ENCODE measurements at regions not wholly inside any gene's neighbourhood (a gene's known extent, or its start where the extent isn't known, plus 50 kb on each side); places are given as distances from the start of the nearest gene placed in this dataset.

GRCh38 chr3:109900783-109901182 lies 563.4 kb upstream of the DPPA4 start:
- Histone ChIP-seq H3K4me3 (ENCODE audit: low read length in 2 of 2) (no peak overlapping the region), H3K4me1 (ENCODE audit: control insufficient read depth, insufficient read depth, low read length) (no peaks in the 10 kb centered on the region), H3K9me3 (ENCODE audit: control insufficient read depth in 2 of 2, low read length in 2 of 2) (no peaks in the 10 kb centered on the region), H3K27ac (ENCODE audit: low read length) (no peak overlapping the region), H3K36me3 (ENCODE audit: control insufficient read depth in 2 of 2, insufficient read depth in 2 of 2, low read length in 2 of 2) (no peaks in the 10 kb centered on the region), H3K9ac (ENCODE audit: low read length in 2 of 2) (no peak overlapping the region), H3K27me3 (ENCODE audit: control insufficient read depth in 1 of 2, insufficient read depth in 2 of 2, low read length in 2 of 2) (no peaks in the 10 kb centered on the region)

GRCh38 chr3:109902549-109902948 lies 565.2 kb upstream of the DPPA4 start:
- Histone ChIP-seq H3K9ac (ENCODE audit: low read length in 2 of 2) (no peak overlapping the region), H3K27me3 (ENCODE audit: control insufficient read depth in 1 of 2, insufficient read depth in 2 of 2, low read length in 2 of 2) (no peaks in the 10 kb centered on the region), H3K27ac (ENCODE audit: low read length) (no peak overlapping the region), H3K4me3 (ENCODE audit: low read length in 2 of 2) (no peak overlapping the region), H3K36me3 (ENCODE audit: control insufficient read depth in 2 of 2, insufficient read depth in 2 of 2, low read length in 2 of 2) (no peaks in the 10 kb centered on the region), H3K9me3 (ENCODE audit: control insufficient read depth in 2 of 2, low read length in 2 of 2) (no peaks in the 10 kb centered on the region), H3K4me1 (ENCODE audit: control insufficient read depth, insufficient read depth, low read length) (no peaks in the 10 kb centered on the region)

GRCh38 chr3:109903100-109903499 lies 565.8 kb upstream of the DPPA4 start:
- Histone ChIP-seq H3K27ac (ENCODE audit: low read length) (no peak overlapping the region), H3K36me3 (ENCODE audit: control insufficient read depth in 2 of 2, insufficient read depth in 2 of 2, low read length in 2 of 2) (no peaks in the 10 kb centered on the region), H3K9ac (ENCODE audit: low read length in 2 of 2) (no peak overlapping the region), H3K4me1 (ENCODE audit: control insufficient read depth, insufficient read depth, low read length) (no peaks in the 10 kb centered on the region), H3K4me3 (ENCODE audit: low read length in 2 of 2) (no peak overlapping the region), H3K27me3 (ENCODE audit: control insufficient read depth in 1 of 2, insufficient read depth in 2 of 2, low read length in 2 of 2) (no peaks in the 10 kb centered on the region), H3K9me3 (ENCODE audit: control insufficient read depth in 2 of 2, low read length in 2 of 2) (no peaks in the 10 kb centered on the region)

GRCh38 chr3:109910772-109911171 lies 573.4 kb upstream of the DPPA4 start:
- no peaks in the 10 kb centered on the region for H3K36me3 ChIP-seq (ENCODE audit: control insufficient read depth in 2 of 2, insufficient read depth in 2 of 2, low read length in 2 of 2)
- no peaks in the 10 kb centered on the region for H3K9me3 ChIP-seq (ENCODE audit: control insufficient read depth in 2 of 2, low read length in 2 of 2)
- H3K4me1 ChIP-seq (ENCODE audit: control insufficient read depth, insufficient read depth, low read length) = no peaks in the 10 kb centered on the region
- no peaks in the 10 kb centered on the region for H3K27me3 ChIP-seq (ENCODE audit: control insufficient read depth in 1 of 2, insufficient read depth in 2 of 2, low read length in 2 of 2)
- no peak overlapping the region for H3K9ac ChIP-seq (ENCODE audit: low read length in 2 of 2)
- no peak overlapping the region for H3K27ac ChIP-seq (ENCODE audit: low read length)
- H3K4me3 ChIP-seq (ENCODE audit: low read length in 2 of 2) = no peak overlapping the region

- Histone ChIP-seq H3K9ac (ENCODE audit: low read length in 2 of 2) (no peak overlapping the region), H3K27ac (ENCODE audit: low read length) (no peak overlapping the region), H3K4me3 (ENCODE audit: low read length in 2 of 2) (no peak overlapping the region), H3K36me3 (ENCODE audit: control insufficient read depth in 2 of 2, insufficient read depth in 2 of 2, low read length in 2 of 2) (no peaks in the 10 kb centered on the region), H3K27me3 (ENCODE audit: control insufficient read depth in 1 of 2, insufficient read depth in 2 of 2, low read length in 2 of 2) (no peaks in the 10 kb centered on the region), H3K4me1 (ENCODE audit: control insufficient read depth, insufficient read depth, low read length) (no peaks in the 10 kb centered on the region), H3K9me3 (ENCODE audit: control insufficient read depth in 2 of 2, low read length in 2 of 2) (no peaks in the 10 kb centered on the region)
Observed at GRCh38 chr3:109918740-109919139, 581.4 kb upstream of the DPPA4 start.

- no peak overlapping the region for H3K4me3 ChIP-seq (ENCODE audit: low read length in 2 of 2)
- no peaks in the 10 kb centered on the region for H3K27me3 ChIP-seq (ENCODE audit: control insufficient read depth in 1 of 2, insufficient read depth in 2 of 2, low read length in 2 of 2)
- no peak overlapping the region for H3K9ac ChIP-seq (ENCODE audit: low read length in 2 of 2)
- H3K36me3 ChIP-seq (ENCODE audit: control insufficient read depth in 2 of 2, insufficient read depth in 2 of 2, low read length in 2 of 2) = no peaks in the 10 kb centered on the region
- H3K9me3 ChIP-seq (ENCODE audit: control insufficient read depth in 2 of 2, low read length in 2 of 2) = no peaks in the 10 kb centered on the region
- H3K4me1 ChIP-seq (ENCODE audit: control insufficient read depth, insufficient read depth, low read length) = no peaks in the 10 kb centered on the region
- no peak overlapping the region for H3K27ac ChIP-seq (ENCODE audit: low read length)
Observed at GRCh38 chr3:109920749-109921148, 583.4 kb upstream of the DPPA4 start.

GRCh38 chr3:109921509-109921908 lies 584.2 kb upstream of the DPPA4 start:
- no peak overlapping the region for H3K27ac ChIP-seq (ENCODE audit: low read length)
- H3K4me1 ChIP-seq (ENCODE audit: control insufficient read depth, insufficient read depth, low read length) = no peaks in the 10 kb centered on the region
- H3K9ac ChIP-seq (ENCODE audit: low read length in 2 of 2) = no peak overlapping the region
- no peaks in the 10 kb centered on the region for H3K27me3 ChIP-seq (ENCODE audit: control insufficient read depth in 1 of 2, insufficient read depth in 2 of 2, low read length in 2 of 2)
- H3K9me3 ChIP-seq (ENCODE audit: control insufficient read depth in 2 of 2, low read length in 2 of 2) = no peaks in the 10 kb centered on the region
- no peaks in the 10 kb centered on the region for H3K36me3 ChIP-seq (ENCODE audit: control insufficient read depth in 2 of 2, insufficient read depth in 2 of 2, low read length in 2 of 2)
- no peak overlapping the region for H3K4me3 ChIP-seq (ENCODE audit: low read length in 2 of 2)

GRCh38 chr3:109922856-109923255 lies 585.5 kb upstream of the DPPA4 start:
- Histone ChIP-seq H3K27me3 (ENCODE audit: control insufficient read depth in 1 of 2, insufficient read depth in 2 of 2, low read length in 2 of 2) (no peaks in the 10 kb centered on the region), H3K27ac (ENCODE audit: low read length) (no peak overlapping the region), H3K36me3 (ENCODE audit: control insufficient read depth in 2 of 2, insufficient read depth in 2 of 2, low read length in 2 of 2) (no peaks in the 10 kb centered on the region), H3K4me3 (ENCODE audit: low read length in 2 of 2) (no peak overlapping the region), H3K4me1 (ENCODE audit: control insufficient read depth, insufficient read depth, low read length) (no peaks in the 10 kb centered on the region), H3K9me3 (ENCODE audit: control insufficient read depth in 2 of 2, low read length in 2 of 2) (no peaks in the 10 kb centered on the region), H3K9ac (ENCODE audit: low read length in 2 of 2) (no peak overlapping the region)

- Histone ChIP-seq H3K27me3 (ENCODE audit: control insufficient read depth in 1 of 2, insufficient read depth in 2 of 2, low read length in 2 of 2) (no peaks in the 10 kb centered on the region), H3K4me3 (ENCODE audit: low read length in 2 of 2) (no peak overlapping the region), H3K4me1 (ENCODE audit: control insufficient read depth, insufficient read depth, low read length) (no peaks in the 10 kb centered on the region), H3K9me3 (ENCODE audit: control insufficient read depth in 2 of 2, low read length in 2 of 2) (no peaks in the 10 kb centered on the region), H3K27ac (ENCODE audit: low read length) (no peak overlapping the region), H3K9ac (ENCODE audit: low read length in 2 of 2) (no peak overlapping the region), H3K36me3 (ENCODE audit: control insufficient read depth in 2 of 2, insufficient read depth in 2 of 2, low read length in 2 of 2) (no peaks in the 10 kb centered on the region)
Observed at GRCh38 chr3:109923431-109923830, 586.1 kb upstream of the DPPA4 start.

GRCh38 chr3:109924196-109924595 lies 586.9 kb upstream of the DPPA4 start:
- H3K36me3 ChIP-seq (ENCODE audit: control insufficient read depth in 2 of 2, insufficient read depth in 2 of 2, low read length in 2 of 2) = no peaks in the 10 kb centered on the region
- no peaks in the 10 kb centered on the region for H3K4me1 ChIP-seq (ENCODE audit: control insufficient read depth, insufficient read depth, low read length)
- H3K4me3 ChIP-seq (ENCODE audit: low read length in 2 of 2) = no peak overlapping the region
- H3K27me3 ChIP-seq (ENCODE audit: control insufficient read depth in 1 of 2, insufficient read depth in 2 of 2, low read length in 2 of 2) = no peaks in the 10 kb centered on the region
- no peak overlapping the region for H3K9ac ChIP-seq (ENCODE audit: low read length in 2 of 2)
- no peaks in the 10 kb centered on the region for H3K9me3 ChIP-seq (ENCODE audit: control insufficient read depth in 2 of 2, low read length in 2 of 2)
- no peak overlapping the region for H3K27ac ChIP-seq (ENCODE audit: low read length)

GRCh38 chr3:109926376-109926775 lies 589.0 kb upstream of the DPPA4 start:
- H3K27ac ChIP-seq (ENCODE audit: low read length) = no peak overlapping the region
- H3K9ac ChIP-seq (ENCODE audit: low read length in 2 of 2) = no peak overlapping the region
- H3K4me3 ChIP-seq (ENCODE audit: low read length in 2 of 2) = no peak overlapping the region
- no peaks in the 10 kb centered on the region for H3K4me1 ChIP-seq (ENCODE audit: control insufficient read depth, insufficient read depth, low read length)
- H3K9me3 ChIP-seq (ENCODE audit: control insufficient read depth in 2 of 2, low read length in 2 of 2) = no peaks in the 10 kb centered on the region
- no peaks in the 10 kb centered on the region for H3K36me3 ChIP-seq (ENCODE audit: control insufficient read depth in 2 of 2, insufficient read depth in 2 of 2, low read length in 2 of 2)
- H3K27me3 ChIP-seq (ENCODE audit: control insufficient read depth in 1 of 2, insufficient read depth in 2 of 2, low read length in 2 of 2) = no peaks in the 10 kb centered on the region

- H3K9me3 ChIP-seq (ENCODE audit: control insufficient read depth in 2 of 2, low read length in 2 of 2) = no peaks in the 10 kb centered on the region
- no peak overlapping the region for H3K27ac ChIP-seq (ENCODE audit: low read length)
- H3K36me3 ChIP-seq (ENCODE audit: control insufficient read depth in 2 of 2, insufficient read depth in 2 of 2, low read length in 2 of 2) = no peaks in the 10 kb centered on the region
- no peaks in the 10 kb centered on the region for H3K27me3 ChIP-seq (ENCODE audit: control insufficient read depth in 1 of 2, insufficient read depth in 2 of 2, low read length in 2 of 2)
- no peaks in the 10 kb centered on the region for H3K4me1 ChIP-seq (ENCODE audit: control insufficient read depth, insufficient read depth, low read length)
- H3K9ac ChIP-seq (ENCODE audit: low read length in 2 of 2) = no peak overlapping the region
- H3K4me3 ChIP-seq (ENCODE audit: low read length in 2 of 2) = no peak overlapping the region
Observed at GRCh38 chr3:109927161-109927560, 589.8 kb upstream of the DPPA4 start.

All from stomach smooth muscle (tissue), 2 donors.